WTC11 (cell line): ENCODE measurements at regions not wholly inside any gene's neighbourhood (a gene's known extent, or its start where the extent isn't known, plus 50 kb on each side); places are given as distances from the start of the nearest gene placed in this dataset.

Source experiments
- ATAC-seq: fragments of 200-7000 bp; cut with Tn5 transposase; 2 replicates; pipeline ENCODE4 v1.10.0; 2021; ENCODE audit warnings: mild to moderate bottlenecking, moderate library complexity
- CTCF ChIA-PET: fragments of 300-600 bp; sonication (Branson Sonifier 250); formaldehyde crosslinking; loops from one replicate; lab custom pipeline; 2021; ENCODE audit warnings: antibody characterized with exemption; lab: Charles Lee
- POLR2A ChIA-PET: fragments of 350-600 bp; sonication (Branson Sonifier 250); formaldehyde crosslinking; loops from one replicate; lab custom pipeline; 2021; ENCODE audit warnings: antibody characterized with exemption; lab: Charles Lee
- DNase-seq: peaks from one replicate; pipeline ENCODE4 v3.0.0; 2021; ENCODE audit warnings: low spot score
- H3K27ac Mint-ChIP-seq: 2 replicates; pipeline ENCODE4 v1.8.0; 2021; ENCODE audit warnings: mixed read lengths
- H3K27me3 Mint-ChIP-seq: 2 replicates; pipeline ENCODE4 v1.8.0; 2021; ENCODE audit warnings: low read depth, mild to moderate bottlenecking, moderate library complexity, mixed read lengths
- H3K36me3 Mint-ChIP-seq: 2 replicates; pipeline ENCODE4 v1.8.0; 2021; ENCODE audit warnings: mixed read lengths
- H3K4me1 Mint-ChIP-seq: 2 replicates; pipeline ENCODE4 v1.8.0; 2022; ENCODE audit warnings: mixed read lengths
- H3K4me3 Mint-ChIP-seq: 2 replicates; pipeline ENCODE4 v1.8.0; 2021; ENCODE audit warnings: mild to moderate bottlenecking, moderate library complexity, mixed read lengths
- H3K9me3 Mint-ChIP-seq: 2 replicates; pipeline ENCODE4 v1.8.0; 2021; ENCODE audit warnings: mixed read lengths
- AR ChIP-seq: fragments of 250-450 bp; sonication (Bioruptor Pico); IDR thresholded peaks from 2 replicates; pipeline ENCODE4 v1.9.0; 2021; ENCODE audit warnings: mild to moderate bottlenecking
- ATF1 ChIP-seq: sonication (generic); formaldehyde crosslinking; IDR thresholded peaks from 2 replicates; pipeline ENCODE4 v1.8.1; 2023; ENCODE audit warnings: mild to moderate bottlenecking, moderate library complexity, missing genetic modification reagents
- ATF2 ChIP-seq: sonication (generic); formaldehyde crosslinking; IDR thresholded peaks from 2 replicates; pipeline ENCODE4 v1.8.1; 2022; ENCODE audit warnings: low read depth, missing genetic modification reagents, borderline replicate concordance
- CREM ChIP-seq: sonication (generic); formaldehyde crosslinking; IDR thresholded peaks from 2 replicates; pipeline ENCODE4 v1.8.1; 2022; ENCODE audit warnings: mild to moderate bottlenecking, missing genetic modification reagents, moderate library complexity
- ESRRA ChIP-seq: sonication (generic); formaldehyde crosslinking; IDR thresholded peaks from 2 replicates; pipeline ENCODE4 v1.8.1; 2022; ENCODE audit warnings: mild to moderate bottlenecking, missing genetic modification reagents, borderline replicate concordance
- FOXJ3 ChIP-seq: sonication (generic); formaldehyde crosslinking; IDR thresholded peaks from 2 replicates; pipeline ENCODE4 v1.9.0; 2021; ENCODE audit warnings: missing genetic modification reagents, mild to moderate bottlenecking, borderline replicate concordance
- FOXP1 ChIP-seq: sonication (generic); formaldehyde crosslinking; IDR thresholded peaks from 2 replicates; pipeline ENCODE4 v1.8.0; 2022; ENCODE audit warnings: missing genetic modification reagents, mild to moderate bottlenecking, moderate library complexity, borderline replicate concordance
- JAZF1 ChIP-seq: fragments of 250-450 bp; sonication (Bioruptor Pico); IDR thresholded peaks from 2 replicates; pipeline ENCODE4 v1.9.0; 2021; ENCODE audit warnings: moderate library complexity, mild to moderate bottlenecking, inconsistent platforms
- JUN ChIP-seq: sonication (generic); formaldehyde crosslinking; IDR thresholded peaks from 2 replicates; pipeline ENCODE4 v1.8.0; 2023; ENCODE audit warnings: mild to moderate bottlenecking, missing genetic modification reagents
- MXD4 ChIP-seq: fragments of 250-450 bp; sonication (Bioruptor Pico); IDR thresholded peaks from 2 replicates; pipeline ENCODE4 v1.8.0; 2021; ENCODE audit warnings: mild to moderate bottlenecking, moderate library complexity, borderline replicate concordance
- NFATC4 ChIP-seq: fragments of 250-450 bp; sonication (Bioruptor Pico); IDR thresholded peaks from 2 replicates; pipeline ENCODE4 v1.9.0; 2021; ENCODE audit warnings: mild to moderate bottlenecking
- OVOL2 ChIP-seq: fragments of 250-450 bp; sonication (Bioruptor Pico); IDR thresholded peaks from 2 replicates; pipeline ENCODE4 v1.9.0; 2021; ENCODE audit warnings: mild to moderate bottlenecking, borderline replicate concordance
- PRRX2 ChIP-seq: fragments of 250-450 bp; sonication (Bioruptor Pico); IDR thresholded peaks from 2 replicates; pipeline ENCODE4 v1.8.0; 2021; ENCODE audit warnings: mild to moderate bottlenecking
- TCF7 ChIP-seq: sonication (generic); formaldehyde crosslinking; IDR thresholded peaks from 2 replicates; pipeline ENCODE4 v1.8.0; 2022; ENCODE audit warnings: mild to moderate bottlenecking, low read depth, missing genetic modification reagents, moderate library complexity
- TEAD4 ChIP-seq: sonication (generic); formaldehyde crosslinking; IDR thresholded peaks from 2 replicates; pipeline ENCODE4 v1.8.0; 2022; ENCODE audit warnings: mild to moderate bottlenecking, missing genetic modification reagents
- USF1 ChIP-seq: sonication (generic); formaldehyde crosslinking; IDR thresholded peaks from 2 replicates; pipeline ENCODE4 v1.8.0; 2022; ENCODE audit warnings: mild to moderate bottlenecking, missing genetic modification reagents
- ZNF263 ChIP-seq: sonication (generic); formaldehyde crosslinking; IDR thresholded peaks from 2 replicates; pipeline ENCODE4 v1.8.1; 2022; ENCODE audit warnings: low read depth, mild to moderate bottlenecking, moderate library complexity, missing genetic modification reagents
- ZNF416 ChIP-seq: fragments of 250-450 bp; sonication (Bioruptor Pico); IDR thresholded peaks from 2 replicates; pipeline ENCODE4 v1.9.0; 2021; ENCODE audit warnings: mild to moderate bottlenecking, inconsistent platforms
- ZNF512 ChIP-seq: sonication (generic); formaldehyde crosslinking; IDR thresholded peaks from 2 replicates; pipeline ENCODE4 v1.8.1; 2022; ENCODE audit warnings: missing genetic modification reagents, borderline replicate concordance
- TF ChIP-seq, protein P1 (sequence below): sonication (generic); formaldehyde crosslinking; IDR thresholded peaks from 2 replicates; pipeline ENCODE4 v1.8.0; 2023; ENCODE audit warnings: missing genetic modification reagents
- TF ChIP-seq, protein P2 (sequence below): sonication (generic); formaldehyde crosslinking; IDR thresholded peaks from 2 replicates; pipeline ENCODE4 v1.8.0; 2022; ENCODE audit warnings: mild to moderate bottlenecking, missing genetic modification reagents
- TF ChIP-seq, protein P3 (sequence below): sonication (generic); formaldehyde crosslinking; IDR thresholded peaks from 2 replicates; pipeline ENCODE4 v1.8.1; 2023; ENCODE audit warnings: mild to moderate bottlenecking, missing genetic modification reagents, moderate library complexity
- TF ChIP-seq, protein P4 (sequence below): sonication (generic); formaldehyde crosslinking; IDR thresholded peaks from 2 replicates; pipeline ENCODE4 v1.8.1; 2023; ENCODE audit warnings: mild to moderate bottlenecking, missing genetic modification reagents

DNA sequence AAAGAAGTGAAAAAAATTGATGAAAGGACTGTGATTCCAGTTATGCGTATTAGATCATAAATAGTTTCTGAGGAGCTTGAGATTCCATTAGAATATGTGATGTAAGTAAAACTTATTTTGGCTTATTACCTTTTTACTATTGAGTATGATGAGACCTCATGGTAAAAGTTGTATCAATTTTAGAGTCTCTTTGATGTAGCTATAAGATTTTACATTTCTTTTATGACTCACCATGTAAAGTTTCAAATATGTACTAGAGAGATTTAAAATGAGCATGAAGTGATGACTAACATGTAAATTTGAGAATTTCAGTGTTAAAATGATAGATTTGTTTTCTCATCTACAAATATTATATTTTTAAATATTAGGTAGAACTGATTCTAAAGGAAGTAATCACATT lies 276.5 kb downstream of the OTUD1 start:
- H3K4me1 Mint-ChIP-seq: no peaks in the 10 kb centered on the region
- ATAC-seq (no peak), DNase-seq (no peak)
- no peaks in the 10 kb centered on the region; the same call in 1 of the 2 replicates for H3K27me3 Mint-ChIP-seq
- H3K36me3 Mint-ChIP-seq: no peaks in the 10 kb centered on the region
- POLR2A ChIA-PET: no interaction called here
- TF ChIP-seq JAZF1: no peak
- TF ChIP-seq, protein P1, sequence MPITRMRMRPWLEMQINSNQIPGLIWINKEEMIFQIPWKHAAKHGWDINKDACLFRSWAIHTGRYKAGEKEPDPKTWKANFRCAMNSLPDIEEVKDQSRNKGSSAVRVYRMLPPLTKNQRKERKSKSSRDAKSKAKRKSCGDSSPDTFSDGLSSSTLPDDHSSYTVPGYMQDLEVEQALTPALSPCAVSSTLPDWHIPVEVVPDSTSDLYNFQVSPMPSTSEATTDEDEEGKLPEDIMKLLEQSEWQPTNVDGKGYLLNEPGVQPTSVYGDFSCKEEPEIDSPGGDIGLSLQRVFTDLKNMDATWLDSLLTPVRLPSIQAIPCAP (CRISPR knock-in tag): no peak
- TF ChIP-seq, protein P2, sequence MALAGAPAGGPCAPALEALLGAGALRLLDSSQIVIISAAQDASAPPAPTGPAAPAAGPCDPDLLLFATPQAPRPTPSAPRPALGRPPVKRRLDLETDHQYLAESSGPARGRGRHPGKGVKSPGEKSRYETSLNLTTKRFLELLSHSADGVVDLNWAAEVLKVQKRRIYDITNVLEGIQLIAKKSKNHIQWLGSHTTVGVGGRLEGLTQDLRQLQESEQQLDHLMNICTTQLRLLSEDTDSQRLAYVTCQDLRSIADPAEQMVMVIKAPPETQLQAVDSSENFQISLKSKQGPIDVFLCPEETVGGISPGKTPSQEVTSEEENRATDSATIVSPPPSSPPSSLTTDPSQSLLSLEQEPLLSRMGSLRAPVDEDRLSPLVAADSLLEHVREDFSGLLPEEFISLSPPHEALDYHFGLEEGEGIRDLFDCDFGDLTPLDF (CRISPR knock-in tag): no peak
- no peak for TF ChIP-seq CREM (CRISPR knock-in tag)
- no peak for TF ChIP-seq TEAD4
- TF ChIP-seq, protein P3, sequence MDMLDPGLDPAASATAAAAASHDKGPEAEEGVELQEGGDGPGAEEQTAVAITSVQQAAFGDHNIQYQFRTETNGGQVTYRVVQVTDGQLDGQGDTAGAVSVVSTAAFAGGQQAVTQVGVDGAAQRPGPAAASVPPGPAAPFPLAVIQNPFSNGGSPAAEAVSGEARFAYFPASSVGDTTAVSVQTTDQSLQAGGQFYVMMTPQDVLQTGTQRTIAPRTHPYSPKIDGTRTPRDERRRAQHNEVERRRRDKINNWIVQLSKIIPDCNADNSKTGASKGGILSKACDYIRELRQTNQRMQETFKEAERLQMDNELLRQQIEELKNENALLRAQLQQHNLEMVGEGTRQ: no peak
- TF ChIP-seq FOXJ3 (CRISPR knock-in tag): no peak
- no peak for TF ChIP-seq ZNF263 (CRISPR knock-in tag)
- TF ChIP-seq ZNF512 (CRISPR knock-in tag): no peak
- no peak for TF ChIP-seq USF1 (CRISPR knock-in tag)
- TF ChIP-seq ESRRA (CRISPR knock-in tag): no peak
- TF ChIP-seq ZNF416 (CRISPR knock-in tag): no peak
- TF ChIP-seq, all 79 proteins: peak for 0
- Mint-ChIP-seq H3K27ac (no peak overlapping the region), H3K9me3 (peaks cover 3% of the 10 kb centered on the region; the same call in 1 of the 2 replicates), H3K4me3 (no peak overlapping the region)
- CTCF ChIA-PET: no interaction called here

- TF ChIP-seq JUN (CRISPR knock-in tag) (no peak), NFATC4 (CRISPR knock-in tag) (no peak), TEAD4 (no peak), PRRX2 (CRISPR knock-in tag) (no peak), ZNF416 (CRISPR knock-in tag) (no peak), MXD4 (CRISPR knock-in tag) (no peak), TCF7 (no peak), FOXP1 (CRISPR knock-in tag) (no peak), ATF2 (CRISPR knock-in tag) (no peak), ATF1 (CRISPR knock-in tag) (no peak), AR (CRISPR knock-in tag) (no peak), OVOL2 (CRISPR knock-in tag) (no peak)
- TF ChIP-seq, protein P4, sequence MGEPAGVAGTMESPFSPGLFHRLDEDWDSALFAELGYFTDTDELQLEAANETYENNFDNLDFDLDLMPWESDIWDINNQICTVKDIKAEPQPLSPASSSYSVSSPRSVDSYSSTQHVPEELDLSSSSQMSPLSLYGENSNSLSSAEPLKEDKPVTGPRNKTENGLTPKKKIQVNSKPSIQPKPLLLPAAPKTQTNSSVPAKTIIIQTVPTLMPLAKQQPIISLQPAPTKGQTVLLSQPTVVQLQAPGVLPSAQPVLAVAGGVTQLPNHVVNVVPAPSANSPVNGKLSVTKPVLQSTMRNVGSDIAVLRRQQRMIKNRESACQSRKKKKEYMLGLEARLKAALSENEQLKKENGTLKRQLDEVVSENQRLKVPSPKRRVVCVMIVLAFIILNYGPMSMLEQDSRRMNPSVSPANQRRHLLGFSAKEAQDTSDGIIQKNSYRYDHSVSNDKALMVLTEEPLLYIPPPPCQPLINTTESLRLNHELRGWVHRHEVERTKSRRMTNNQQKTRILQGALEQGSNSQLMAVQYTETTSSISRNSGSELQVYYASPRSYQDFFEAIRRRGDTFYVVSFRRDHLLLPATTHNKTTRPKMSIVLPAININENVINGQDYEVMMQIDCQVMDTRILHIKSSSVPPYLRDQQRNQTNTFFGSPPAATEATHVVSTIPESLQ (CRISPR knock-in tag): no peak
- CTCF ChIA-PET: no interaction called here
- H3K27me3 Mint-ChIP-seq: no peaks in the 10 kb centered on the region; the same call in 1 of the 2 replicates
- no peak for ATAC-seq
- peaks cover 7% of the 10 kb centered on the region for H3K9me3 Mint-ChIP-seq
- POLR2A ChIA-PET: no interaction called here
- H3K27ac Mint-ChIP-seq: no peak overlapping the region
- H3K36me3 Mint-ChIP-seq: no peaks in the 10 kb centered on the region
- DNase-seq: no peak
- no peaks in the 10 kb centered on the region for H3K4me1 Mint-ChIP-seq
- no peak overlapping the region for H3K4me3 Mint-ChIP-seq
Observed at GRCh38 chr10:23717913-23718312, 279.0 kb downstream of the OTUD1 start.
